HG03039 (cell line): ENCODE measurements at regions not wholly inside any gene's neighbourhood (a gene's known extent, or its start where the extent isn't known, plus 50 kb on each side); places are given as distances from the start of the nearest gene placed in this dataset.

Source experiments
- ATAC-seq: cut with Tn5 transposase; IDR thresholded peaks from one replicate; pipeline ENCODE4 v1.9.1; 2021; ENCODE audit warnings: mild to moderate bottlenecking, moderate library complexity; ENCODE audit not compliant: unreplicated experiment

GRCh38 chr15:47945872-47946650 lies 174.7 kb upstream of the SLC24A5 start:
- no peak for ATAC-seq

- no peak for ATAC-seq
These were observed 171.0 kb upstream of the SLC24A5 start for GRCh38 chr15:47949815-47950214.

- no peak for ATAC-seq
These were observed 170.3 kb upstream of the SLC24A5 start for GRCh38 chr15:47950447-47950846.

- no peak for ATAC-seq
These were observed 169.0 kb upstream of the SLC24A5 start for GRCh38 chr15:47951781-47952180.

GRCh38 chr15:47954196-47954595 lies 166.6 kb upstream of the SLC24A5 start:
- ATAC-seq = no peak

- no peak for ATAC-seq
These were observed 165.8 kb upstream of the SLC24A5 start for GRCh38 chr15:47955021-47955420.

- no peak for ATAC-seq
These were observed 161.0 kb upstream of the SLC24A5 start for GRCh38 chr15:47959617-47960413.

GRCh38 chr15:47961401-47962090 lies 159.2 kb upstream of the SLC24A5 start:
- ATAC-seq = peak; percentile 90

GRCh38 chr15:47963265-47963664 lies 157.5 kb upstream of the SLC24A5 start:
- ATAC-seq = no peak

GRCh38 chr15:47964229-47964628 lies 156.6 kb upstream of the SLC24A5 start:
- no peak for ATAC-seq

GRCh38 chr15:47965297-47965696 lies 155.5 kb upstream of the SLC24A5 start:
- no peak for ATAC-seq

GRCh38 chr15:47968593-47968992 lies 152.2 kb upstream of the SLC24A5 start:
- no peak for ATAC-seq

GRCh38 chr15:47971637-47972036 lies 149.2 kb upstream of the SLC24A5 start:
- ATAC-seq = no peak

- ATAC-seq = no peak
These were observed 148.1 kb upstream of the SLC24A5 start for GRCh38 chr15:47972738-47973137.

- ATAC-seq = no peak
These were observed 146.1 kb upstream of the SLC24A5 start for GRCh38 chr15:47974724-47975123.

- ATAC-seq = no peak
These were observed 145.4 kb upstream of the SLC24A5 start for GRCh38 chr15:47975427-47975826.

GRCh38 chr15:47983533-47983932 lies 137.3 kb upstream of the SLC24A5 start:
- no peak for ATAC-seq

GRCh38 chr15:47985568-47985967 lies 135.2 kb upstream of the SLC24A5 start:
- no peak for ATAC-seq

- no peak for ATAC-seq
These were observed 133.3 kb upstream of the SLC24A5 start for GRCh38 chr15:47987461-47987860.

GRCh38 chr15:47987908-47988532 lies 132.8 kb upstream of the SLC24A5 start:
- peak; percentile 91 for ATAC-seq

GRCh38 chr15:47988564-47988963 lies 132.2 kb upstream of the SLC24A5 start:
- no peak for ATAC-seq
